Liver (tissue), 8 donors: ENCODE measurements at regions not wholly inside any gene's neighbourhood (a gene's known extent, or its start where the extent isn't known, plus 50 kb on each side); places are given as distances from the start of the nearest gene placed in this dataset.

Experiments used
- DNase-seq: peaks from one replicate; pipeline ENCODE4 v3.0.0-alpha.2; 2017; ENCODE audit warnings: low spot score
- H3K27ac ChIP-seq, 2 donors: one replicate each; pipeline ENCODE4 v1.7.0; 2013; ENCODE audit warnings: inconsistent platforms in 2 of 2, low read length in 2 of 2, control low read depth in 1 of 2, low read depth in 1 of 2, mild to moderate bottlenecking in 1 of 2
- H3K27me3 ChIP-seq, 4 donors: one replicate each; pipeline versions ENCODE4 v1.6.1 to v1.7.0; 2013; ENCODE audit warnings: low read length in 3 of 4, inconsistent platforms in 1 of 4, mild to moderate bottlenecking in 1 of 4, moderate library complexity in 1 of 4; ENCODE audit not compliant: control insufficient read depth in 4 of 4, insufficient read depth in 4 of 4
- H3K36me3 ChIP-seq, 4 donors: one replicate each; pipeline versions ENCODE4 v1.6.1 to v1.7.0; 2013; ENCODE audit warnings: low read length in 3 of 4, mild to moderate bottlenecking in 3 of 4, low read depth in 1 of 4, moderate library complexity in 1 of 4; ENCODE audit not compliant: control insufficient read depth in 4 of 4, insufficient read depth in 3 of 4
- H3K4me1 ChIP-seq, 4 donors: one replicate each; pipeline versions ENCODE4 v1.6.1 to v1.7.0; 2013; ENCODE audit warnings: low read length in 3 of 4, mild to moderate bottlenecking in 3 of 4, moderate library complexity in 1 of 4; ENCODE audit not compliant: control insufficient read depth in 4 of 4, insufficient read depth in 4 of 4
- H3K4me3 ChIP-seq, 3 donors: one replicate each; pipeline versions ENCODE4 v1.6.1 to v1.7.0; 2013; ENCODE audit warnings: low read length in 3 of 3, control low read depth in 1 of 3, low read depth in 1 of 3, mild to moderate bottlenecking in 1 of 3
- H3K9ac ChIP-seq, 2 donors: one replicate each; pipeline ENCODE4 v1.7.0; 2013; ENCODE audit warnings: low read length in 2 of 2, mild to moderate bottlenecking in 2 of 2, moderate library complexity in 2 of 2, control low read depth in 1 of 2, low read depth in 1 of 2
- H3K9me3 ChIP-seq, 4 donors: one replicate each; pipeline versions ENCODE4 v1.6.1 to v1.7.0; 2013; ENCODE audit warnings: low read length in 3 of 4; ENCODE audit not compliant: control insufficient read depth in 4 of 4
- ATF3 ChIP-seq: IDR thresholded peaks from 2 replicates; pipeline ENCODE4 v1.6.1; 2016; ENCODE audit warnings: antibody characterized with exemption
- CTCF ChIP-seq: fragments of 150-350 bp; IDR thresholded peaks from 2 replicates; pipeline ENCODE4 v1.5.1; 2017; ENCODE audit warnings: improper control_type of control experiment, low read depth, low read length; ENCODE audit not compliant: missing input control
- EGR1 ChIP-seq, 2 donors: IDR thresholded peaks; 2 replicates each; pipeline ENCODE4 v1.6.1; 2016 to 2018; ENCODE audit warnings: antibody characterized with exemption in 2 of 2, low read depth in 2 of 2
- FOXA1 ChIP-seq: IDR thresholded peaks from 2 replicates; pipeline ENCODE4 v1.6.1; 2016; ENCODE audit warnings: antibody characterized with exemption
- FOXA2 ChIP-seq: IDR thresholded peaks from 2 replicates; pipeline ENCODE4 v1.6.1; 2016; ENCODE audit warnings: antibody characterized with exemption
- GABPA ChIP-seq, 2 donors: IDR thresholded peaks in 1 of 2; conservative IDR thresholded peaks in 1 of 2; 2 replicates each; pipeline ENCODE4 v1.6.1; 2016; ENCODE audit warnings: antibody characterized with exemption in 2 of 2, mild to moderate bottlenecking in 1 of 2, moderate library complexity in 1 of 2
- HNF4A ChIP-seq, 2 donors: conservative IDR thresholded peaks; 2 replicates each; pipeline ENCODE4 v1.6.1; 2016; ENCODE audit warnings: antibody characterized with exemption in 2 of 2, mild to moderate bottlenecking in 2 of 2
- HNF4G ChIP-seq: IDR thresholded peaks from 2 replicates; pipeline ENCODE4 v1.6.1; 2016; ENCODE audit warnings: antibody characterized with exemption
- JUND ChIP-seq, 2 donors: IDR thresholded peaks; 2 replicates each; pipeline ENCODE4 v1.6.1; 2016; ENCODE audit warnings: antibody characterized with exemption in 2 of 2
- MAX ChIP-seq: IDR thresholded peaks from 2 replicates; pipeline ENCODE4 v1.6.1; 2016; ENCODE audit warnings: antibody characterized with exemption
- NR2F2 ChIP-seq: IDR thresholded peaks from 2 replicates; pipeline ENCODE4 v1.6.1; 2016; ENCODE audit warnings: antibody characterized with exemption
- RAD21 ChIP-seq, 2 donors: IDR thresholded peaks; 2 replicates each; pipeline ENCODE4 v1.6.1; 2016; ENCODE audit warnings: antibody characterized with exemption in 2 of 2, mild to moderate bottlenecking in 2 of 2
- REST ChIP-seq: IDR thresholded peaks from 2 replicates; pipeline ENCODE4 v1.6.1; 2016; ENCODE audit warnings: antibody characterized with exemption, mild to moderate bottlenecking
- RXRA ChIP-seq, 2 donors: IDR thresholded peaks; 2 replicates each; pipeline ENCODE4 v1.6.1; 2017 to 2018; ENCODE audit warnings: antibody characterized with exemption in 2 of 2, mild to moderate bottlenecking in 1 of 2
- SP1 ChIP-seq: IDR thresholded peaks from 2 replicates; pipeline ENCODE4 v1.6.1; 2018; ENCODE audit warnings: antibody characterized with exemption, mild to moderate bottlenecking
- TAF1 ChIP-seq: conservative IDR thresholded peaks from 2 replicates; pipeline ENCODE4 v1.6.1; 2016; ENCODE audit warnings: antibody characterized with exemption, mild to moderate bottlenecking
- YY1 ChIP-seq: IDR thresholded peaks from 2 replicates; pipeline ENCODE4 v1.6.1; 2016; ENCODE audit warnings: antibody characterized with exemption, mild to moderate bottlenecking
- ZBTB33 ChIP-seq: IDR thresholded peaks from 2 replicates; pipeline ENCODE4 v1.6.1; 2016; ENCODE audit warnings: antibody characterized with exemption
- WGBS: extraction: QIAGEN DNeasy Blood & Tissue Kit; methylation state at CpG from one replicate; pipeline ENCODE4 v1.1.7; 2013; 5-methylcytosine and 5-hydroxymethylcytosine counted together
- donor health status: healthy.
- donor health status: healthy.
- donor health status: healthy.
- donor health status: healthy.
- donor health status: healthy.

GRCh38 chr4:37146260-37146659 is 98.3 kb upstream of the NWD2 start:
- TF ChIP-seq TAF1 (no peak), RXRA (IDR thresholded peaks at IDR 0.05) (no peak), ATF3 (no peak), FOXA2 (no peak), YY1 (no peak), FOXA1 (no peak), CTCF (no peak), SP1 (no peak), EGR1 (IDR thresholded peaks at IDR 0.05; ENCODE audit: low read depth in 2 of 2) (no peak), GABPA (IDR thresholded peaks at IDR 0.05 in 1 of 2, conservative IDR thresholded peaks at IDR 0.05 in 1 of 2) (no peak), RAD21 (IDR thresholded peaks at IDR 0.05) (no peak), HNF4G (no peak), NR2F2 (no peak)
- no peak for DNase-seq
- WGBS, result 66% methylated on average over 2 of the region's 2 CpGs

GRCh38 chr4:37157476-37158167 is 86.9 kb upstream of the NWD2 start:
- Histone ChIP-seq H3K4me3 (no peak overlapping the region), H3K27ac (no peak overlapping the region), H3K4me1 (no peaks in the 10 kb centered on the region), H3K9ac (no peak overlapping the region), H3K9me3 (no peaks in the 10 kb centered on the region), H3K36me3 (no peaks in the 10 kb centered on the region), H3K27me3 (no peaks in the 10 kb centered on the region)
- WGBS, result 94% methylated on average over 2 of the region's 2 CpGs
- TF ChIP-seq GABPA (IDR thresholded peaks at IDR 0.05 in 1 of 2, conservative IDR thresholded peaks at IDR 0.05 in 1 of 2), result no peak
- no peak for TF ChIP-seq HNF4G
- TF ChIP-seq TAF1, result no peak
- TF ChIP-seq CTCF, result no peak
- no peak for TF ChIP-seq JUND (IDR thresholded peaks at IDR 0.05)
- no peak for TF ChIP-seq FOXA2
- no peak for TF ChIP-seq RXRA (IDR thresholded peaks at IDR 0.05)
- no peak for TF ChIP-seq ATF3
- TF ChIP-seq FOXA1, result no peak
- no peak for TF ChIP-seq SP1
- no peak for TF ChIP-seq ZBTB33
- TF ChIP-seq YY1, result no peak
- TF ChIP-seq NR2F2, result no peak
- TF ChIP-seq RAD21 (IDR thresholded peaks at IDR 0.05), result no peak
- TF ChIP-seq REST, result no peak
- no peak for TF ChIP-seq MAX
- no peak for TF ChIP-seq HNF4A (conservative IDR thresholded peaks at IDR 0.05)
- no peak for TF ChIP-seq EGR1 (IDR thresholded peaks at IDR 0.05; ENCODE audit: low read depth in 2 of 2)
- no peak for DNase-seq

More at GRCh38 chr4:37146260-37146659, 98.3 kb upstream of the NWD2 start:
- no peaks in the 10 kb centered on the region for H3K36me3 ChIP-seq
- no peaks in the 10 kb centered on the region for H3K4me1 ChIP-seq
- no peak overlapping the region for H3K9ac ChIP-seq
- H3K4me3 ChIP-seq, result no peak overlapping the region
- no peaks in the 10 kb centered on the region for H3K9me3 ChIP-seq
- H3K27me3 ChIP-seq, result no peaks in the 10 kb centered on the region
- H3K27ac ChIP-seq, result no peak overlapping the region
